PC-9 (cell line): ENCODE measurements at regions not wholly inside any gene's neighbourhood (a gene's known extent, or its start where the extent isn't known, plus 50 kb on each side); places are given as distances from the start of the nearest gene placed in this dataset.

Experiments used
- CTCF ChIP-seq: fragments of 200-600 bp; sonication (generic); conservative IDR thresholded peaks from 2 replicates; pipeline ENCODE4 v1.6.1; 2017; ENCODE audit warnings: mixed run types, antibody characterized with exemption, mild to moderate bottlenecking, moderate library complexity
- EZH2 ChIP-seq: fragments of 200-600 bp; sonication (generic); IDR thresholded peaks from 2 replicates; pipeline ENCODE4 v1.8.0; 2017; ENCODE audit warnings: antibody characterized with exemption, low read depth

GRCh38 chr3:189429019-189429418, 202.2 kb upstream of the TP63 start:
- TF ChIP-seq CTCF (no peak), EZH2 (no peak)
